ENCODE measurements at regions not wholly inside any gene's neighbourhood (a gene's known extent, or its start where the extent isn't known, plus 50 kb on each side); places are given as distances from the start of the nearest gene placed in this dataset.

DNA sequence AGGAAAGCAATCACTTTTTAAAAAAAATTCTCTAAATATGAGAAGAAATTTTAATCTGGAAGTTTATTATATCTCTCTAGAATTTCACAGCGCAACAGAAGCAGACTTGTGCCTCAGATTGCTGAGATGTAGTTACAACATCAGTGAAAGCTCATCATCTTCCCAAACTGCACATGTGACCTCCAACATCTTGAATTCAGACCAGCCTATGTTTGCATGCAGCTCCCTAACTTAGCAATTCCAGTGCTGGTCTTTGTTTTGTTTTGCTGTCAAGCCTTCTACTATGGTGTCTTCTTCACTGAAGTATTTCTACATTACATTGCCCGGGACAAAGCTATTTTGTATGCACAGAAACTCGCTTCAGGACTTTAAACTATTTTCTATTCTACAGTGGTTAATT lies 684.8 kb upstream of the PTBP2 start:
- TF ChIP-seq, protein P1, sequence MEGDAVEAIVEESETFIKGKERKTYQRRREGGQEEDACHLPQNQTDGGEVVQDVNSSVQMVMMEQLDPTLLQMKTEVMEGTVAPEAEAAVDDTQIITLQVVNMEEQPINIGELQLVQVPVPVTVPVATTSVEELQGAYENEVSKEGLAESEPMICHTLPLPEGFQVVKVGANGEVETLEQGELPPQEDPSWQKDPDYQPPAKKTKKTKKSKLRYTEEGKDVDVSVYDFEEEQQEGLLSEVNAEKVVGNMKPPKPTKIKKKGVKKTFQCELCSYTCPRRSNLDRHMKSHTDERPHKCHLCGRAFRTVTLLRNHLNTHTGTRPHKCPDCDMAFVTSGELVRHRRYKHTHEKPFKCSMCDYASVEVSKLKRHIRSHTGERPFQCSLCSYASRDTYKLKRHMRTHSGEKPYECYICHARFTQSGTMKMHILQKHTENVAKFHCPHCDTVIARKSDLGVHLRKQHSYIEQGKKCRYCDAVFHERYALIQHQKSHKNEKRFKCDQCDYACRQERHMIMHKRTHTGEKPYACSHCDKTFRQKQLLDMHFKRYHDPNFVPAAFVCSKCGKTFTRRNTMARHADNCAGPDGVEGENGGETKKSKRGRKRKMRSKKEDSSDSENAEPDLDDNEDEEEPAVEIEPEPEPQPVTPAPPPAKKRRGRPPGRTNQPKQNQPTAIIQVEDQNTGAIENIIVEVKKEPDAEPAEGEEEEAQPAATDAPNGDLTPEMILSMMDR (IDR thresholded peaks at IDR 0.05) = no peak
- no peak for TF ChIP-seq ZFX (IDR thresholded peaks at IDR 0.05; ENCODE audit: borderline replicate concordance)
